Activated CD4-positive, CD25-positive, alpha-beta regulatory T cell (primary cell): ENCODE measurements at regions not wholly inside any gene's neighbourhood (a gene's known extent, or its start where the extent isn't known, plus 50 kb on each side); places are given as distances from the start of the nearest gene placed in this dataset.

Experiments used
- DNase-seq, 4 experiments: peaks; one replicate each; lab custom pipeline; 2025; lab: John Stamatoyannopoulos, UW

DNA sequence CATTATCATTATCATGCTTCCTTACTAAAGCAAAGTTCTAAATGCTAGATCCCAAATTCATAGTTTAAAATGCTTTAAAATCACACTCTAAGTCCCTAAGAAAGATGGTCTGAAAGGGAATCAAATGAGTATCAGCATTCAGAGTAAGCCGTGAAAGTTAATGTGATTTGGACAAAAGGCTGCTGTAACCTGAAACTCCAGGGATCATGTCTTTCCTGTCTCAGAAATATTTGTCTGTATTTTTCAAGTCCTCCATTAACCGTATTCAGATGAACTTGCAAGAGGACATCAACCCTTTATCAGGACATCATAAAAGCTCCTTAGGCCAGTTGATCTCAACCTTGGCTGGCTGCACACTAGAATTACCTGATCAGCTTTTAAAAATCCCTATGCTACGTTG is 324.3 kb upstream of the PKDCC start:
- no peak for DNase-seq

DNA sequence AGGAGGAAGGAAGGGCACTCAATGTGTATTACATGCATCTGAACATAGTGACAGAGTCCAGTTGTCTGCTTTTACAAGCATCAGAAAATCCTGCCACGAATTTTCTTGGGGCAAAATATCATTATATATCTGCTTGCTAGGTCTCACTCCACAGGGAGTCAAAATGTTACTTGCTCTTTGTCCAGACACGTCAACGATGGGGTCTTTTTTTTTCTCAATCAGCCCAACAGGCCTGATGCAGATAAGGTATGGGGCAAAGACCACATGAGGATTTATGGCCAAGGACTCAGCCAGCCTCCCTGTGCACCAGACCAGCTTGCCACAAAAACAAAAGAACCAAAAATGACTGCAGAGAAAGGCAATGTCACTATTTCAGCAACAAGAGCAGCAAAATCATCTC is 323.4 kb upstream of the PKDCC start:
- DNase-seq, result no peak

DNA sequence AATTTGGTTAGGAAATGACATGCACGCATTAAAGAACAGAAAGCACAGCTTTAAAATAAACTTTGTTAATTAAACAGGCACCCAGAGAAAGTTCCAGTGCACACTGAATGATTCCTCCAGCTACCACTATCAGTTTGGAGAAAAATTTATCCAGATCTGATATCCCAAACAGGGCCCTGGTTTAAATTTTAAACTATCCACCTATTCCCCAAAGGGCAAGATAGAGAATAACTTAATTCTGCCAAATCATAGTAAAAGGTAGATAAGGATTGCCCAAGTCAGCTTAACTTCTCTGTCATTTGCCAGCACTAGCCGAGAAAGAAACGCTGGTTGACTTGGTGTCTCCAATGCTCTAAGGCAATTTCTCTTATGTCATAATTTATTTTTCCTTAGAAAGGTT is 321.9 kb upstream of the PKDCC start:
- DNase-seq, result no peak

GRCh38 chr2:41726364-41726763 is 321.5 kb upstream of the PKDCC start:
- no peak for DNase-seq

- no peak for DNase-seq
These were observed 320.7 kb upstream of the PKDCC start for GRCh38 chr2:41727152-41727551.

GRCh38 chr2:41727711-41728110 is 320.1 kb upstream of the PKDCC start:
- DNase-seq, result no peak

DNA sequence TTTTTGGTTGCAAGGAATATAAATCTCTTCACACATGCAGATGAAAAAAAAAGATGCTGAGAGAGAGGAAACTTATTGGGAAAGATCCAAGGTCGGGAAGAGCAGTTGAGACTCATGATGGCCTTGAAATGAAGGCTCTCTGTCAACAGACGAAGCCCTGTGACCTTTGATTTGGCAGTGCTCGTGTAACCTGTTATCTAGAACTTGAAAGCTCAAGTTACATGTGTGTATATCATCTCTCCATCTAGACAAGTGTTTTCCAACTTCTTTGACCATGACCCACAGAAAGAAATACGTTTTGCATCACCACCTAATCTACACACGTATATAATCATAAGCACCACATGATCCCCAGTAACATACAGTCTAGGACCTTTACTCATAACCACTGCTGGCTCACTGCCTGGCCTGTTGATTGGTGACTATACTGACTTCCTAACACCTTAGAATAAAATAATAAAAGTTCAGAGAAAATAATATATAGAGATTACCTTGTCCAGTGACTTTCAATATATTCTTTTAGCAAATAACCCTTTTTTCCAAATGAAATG is 319.0 kb upstream of the PKDCC start:
- no peak for DNase-seq

- DNase-seq, result no peak
These were observed 317.9 kb upstream of the PKDCC start for GRCh38 chr2:41729800-41730364.

GRCh38 chr2:41735006-41735405 is 312.8 kb upstream of the PKDCC start:
- no peak for DNase-seq

DNA sequence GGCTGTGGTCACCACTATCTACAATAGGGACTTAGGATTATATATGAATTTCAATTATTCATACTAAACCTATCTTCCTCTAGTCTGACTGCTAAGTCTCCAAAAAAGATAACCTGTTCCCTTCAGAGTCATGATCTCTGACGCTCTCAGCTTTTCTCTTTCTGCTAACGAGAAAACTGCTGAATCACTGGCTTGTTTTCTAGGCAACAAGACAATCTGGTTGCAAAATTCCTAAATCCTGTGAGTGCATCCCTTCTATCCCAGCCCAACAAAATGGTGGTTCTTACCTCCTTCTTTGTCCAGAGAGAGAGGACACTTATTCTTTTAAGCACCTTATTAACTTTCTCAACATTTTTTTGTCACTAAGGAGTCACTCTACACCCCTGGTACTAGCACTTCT is 312.3 kb upstream of the PKDCC start:
- DNase-seq, result no peak

- DNase-seq, result no peak
These were observed 311.7 kb upstream of the PKDCC start for GRCh38 chr2:41736105-41736567.

GRCh38 chr2:41736586-41736985 is 311.2 kb upstream of the PKDCC start:
- DNase-seq, result no peak

GRCh38 chr2:41737888-41738287 is 309.9 kb upstream of the PKDCC start:
- DNase-seq, result no peak

- DNase-seq, result no peak
These were observed 305.7 kb upstream of the PKDCC start for GRCh38 chr2:41741951-41742595.

DNA sequence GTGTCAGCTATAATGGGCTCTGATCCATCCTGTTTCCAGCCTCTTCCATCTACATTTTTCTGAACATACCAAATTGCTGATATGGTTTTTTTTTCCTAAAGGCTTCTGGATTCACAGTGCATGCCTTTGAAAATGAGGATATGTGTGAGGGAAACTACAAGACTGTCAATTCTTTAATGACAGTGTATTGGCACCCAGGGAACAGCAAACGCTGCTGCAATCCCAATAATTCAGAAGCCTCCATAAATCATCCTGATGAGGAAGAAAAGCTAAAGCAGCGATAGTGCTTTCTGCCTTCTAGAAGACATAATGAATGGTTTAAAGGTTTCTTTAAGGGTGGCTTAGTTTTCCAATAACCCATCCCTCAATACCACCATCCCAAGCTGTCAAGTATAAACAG is 304.5 kb upstream of the PKDCC start:
- DNase-seq, result no peak

DNA sequence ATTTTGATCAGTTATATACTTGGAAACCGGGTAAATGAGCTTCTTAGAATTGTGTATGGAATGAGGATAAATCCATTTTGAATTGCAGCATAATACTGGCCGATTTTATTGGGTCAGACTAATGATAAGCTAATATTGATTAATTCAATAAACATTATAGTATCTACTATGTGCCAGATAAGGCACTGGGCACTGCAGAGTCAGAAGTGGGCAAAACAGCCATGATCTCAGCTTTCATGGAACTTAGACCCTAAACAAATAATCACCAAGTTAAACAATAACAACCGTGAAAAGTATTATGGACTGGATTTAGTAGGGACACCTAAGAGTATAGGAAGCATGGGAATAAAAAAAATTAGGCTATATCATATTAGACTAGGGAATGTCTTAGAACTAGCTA is 297.0 kb upstream of the PKDCC start:
- no peak for DNase-seq

- no peak for DNase-seq
These were observed 287.9 kb upstream of the PKDCC start for GRCh38 chr2:41759880-41760279.

GRCh38 chr2:41763141-41763540 is 284.7 kb upstream of the PKDCC start:
- DNase-seq, result no peak

- DNase-seq, result no peak
These were observed 283.7 kb upstream of the PKDCC start for GRCh38 chr2:41764131-41764530.

DNA sequence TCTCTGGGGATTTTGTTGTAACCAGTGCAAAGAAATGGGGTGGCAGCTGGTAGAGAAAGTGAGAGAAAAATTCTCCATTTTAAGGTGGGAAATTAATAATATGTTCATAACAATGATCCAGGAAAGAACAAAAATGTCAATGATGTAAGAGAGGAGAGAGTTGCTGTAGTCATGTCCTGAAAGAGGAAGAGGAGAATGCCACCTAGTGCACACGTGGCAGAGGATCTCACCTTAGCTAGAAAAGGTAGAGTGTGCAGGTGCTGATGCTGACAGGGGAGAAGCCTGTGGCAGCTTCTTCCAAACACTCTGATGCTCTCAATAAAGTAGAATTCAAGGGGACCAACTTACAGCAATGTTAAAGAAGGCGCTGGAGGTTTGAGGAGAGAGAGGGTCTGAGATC is 282.9 kb upstream of the PKDCC start:
- DNase-seq, result no peak

- DNase-seq, result no peak
These were observed 279.5 kb upstream of the PKDCC start for GRCh38 chr2:41768310-41768709.

GRCh38 chr2:41771710-41772109 is 276.1 kb upstream of the PKDCC start:
- no peak for DNase-seq

DNA sequence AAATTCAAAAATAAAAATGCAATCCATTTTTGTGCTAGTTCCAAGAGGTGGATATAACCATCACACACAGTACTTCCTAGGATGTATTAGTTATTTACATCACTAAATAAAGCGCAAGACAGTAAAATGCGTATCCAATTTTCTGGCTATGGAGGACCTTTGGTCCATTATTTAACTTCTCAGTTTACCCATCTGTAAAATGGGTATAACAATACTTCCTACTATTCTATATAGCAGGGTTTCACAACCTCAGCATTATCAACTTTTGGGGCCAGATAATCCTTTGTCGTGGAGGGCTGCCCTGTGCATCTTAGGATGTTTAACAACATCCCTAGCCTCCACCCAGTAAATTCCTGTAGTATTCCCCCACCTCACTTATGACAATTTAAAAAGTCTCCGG is 275.1 kb upstream of the PKDCC start:
- no peak for DNase-seq
